ENCODE measurements at regions not wholly inside any gene's neighbourhood (a gene's known extent, or its start where the extent isn't known, plus 50 kb on each side); places are given as distances from the start of the nearest gene placed in this dataset.

DNA sequence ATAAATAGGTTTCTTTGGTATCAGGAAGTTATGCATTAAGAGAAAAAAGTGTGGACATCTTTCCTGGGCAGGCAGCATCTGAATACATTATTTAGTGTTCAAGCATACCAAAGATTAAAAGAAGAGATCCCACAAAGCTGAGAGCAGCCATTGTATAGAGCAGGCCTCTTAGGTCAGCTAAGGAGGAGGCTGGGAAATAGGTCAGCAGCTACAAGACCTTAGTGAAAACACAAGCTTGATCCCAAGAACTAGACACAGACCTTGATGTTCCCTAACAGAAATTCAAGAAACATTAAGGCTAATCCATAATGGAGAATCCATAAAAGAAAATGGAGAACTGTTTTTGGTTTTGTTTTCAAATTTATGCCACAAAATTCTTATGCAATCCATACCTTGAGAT is 135.3 kb upstream of the DPT start:
- no peak for DNase-seq
- no peaks in the 10 kb centered on the region for H3K36me3 Mint-ChIP-seq (ENCODE audit: low read depth)
- ChIA-PET POLR2A (no interaction called here), CTCF (no interaction called here)
- H3K9me3 Mint-ChIP-seq = peaks cover 3% of the 10 kb centered on the region
- no peak overlapping the region for H3K4me3 Mint-ChIP-seq
- H3K27ac Mint-ChIP-seq = no peak overlapping the region
- peaks cover 3% of the 10 kb centered on the region for H3K4me1 Mint-ChIP-seq
- no peaks in the 10 kb centered on the region for H3K27me3 Mint-ChIP-seq

DNA sequence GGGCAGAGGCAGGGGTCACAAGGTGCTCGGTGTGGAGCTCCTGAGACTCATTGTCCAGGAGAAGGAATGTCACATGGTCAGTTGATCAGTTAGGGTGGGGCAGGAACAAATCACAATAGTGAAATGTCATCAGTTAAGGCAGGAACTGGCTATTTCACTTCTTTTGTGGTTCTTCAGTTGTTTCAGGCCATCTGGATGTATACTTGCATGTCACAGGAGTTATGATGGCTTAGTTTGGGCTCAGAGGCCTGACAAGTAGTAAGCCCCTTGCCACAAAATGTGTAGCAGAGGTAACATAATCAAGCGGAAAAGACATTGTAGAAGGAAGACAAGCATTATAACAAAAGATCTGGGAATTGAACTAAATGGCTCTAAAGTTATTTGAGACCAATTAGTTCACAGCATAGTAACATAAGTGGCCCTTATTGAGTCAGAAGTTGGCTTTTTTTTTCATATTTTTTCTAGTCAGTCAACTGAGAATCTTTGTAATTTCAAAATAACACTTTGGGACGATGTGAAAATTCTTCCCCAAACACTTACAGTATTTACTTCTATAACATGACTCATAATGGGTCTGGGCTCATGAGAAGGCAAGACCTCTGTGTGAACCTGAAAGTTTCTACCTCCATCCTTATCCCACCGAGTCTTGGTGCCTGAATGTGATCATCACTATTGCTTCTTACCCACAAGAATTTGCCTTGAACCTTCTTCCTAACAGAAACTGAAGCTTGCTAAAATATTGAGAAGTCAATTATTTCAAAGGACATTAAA is 137.0 kb upstream of the DPT start:
- no peak overlapping the region for H3K4me3 Mint-ChIP-seq
- H3K9me3 Mint-ChIP-seq = no peaks in the 10 kb centered on the region
- H3K4me1 Mint-ChIP-seq = peaks cover 3% of the 10 kb centered on the region
- H3K27ac Mint-ChIP-seq = no peak overlapping the region
- CTCF ChIA-PET = no interaction called here
- POLR2A ChIA-PET = no interaction called here
- no peaks in the 10 kb centered on the region for H3K36me3 Mint-ChIP-seq (ENCODE audit: low read depth)
- no peaks in the 10 kb centered on the region for H3K27me3 Mint-ChIP-seq
- no peak for DNase-seq

DNA sequence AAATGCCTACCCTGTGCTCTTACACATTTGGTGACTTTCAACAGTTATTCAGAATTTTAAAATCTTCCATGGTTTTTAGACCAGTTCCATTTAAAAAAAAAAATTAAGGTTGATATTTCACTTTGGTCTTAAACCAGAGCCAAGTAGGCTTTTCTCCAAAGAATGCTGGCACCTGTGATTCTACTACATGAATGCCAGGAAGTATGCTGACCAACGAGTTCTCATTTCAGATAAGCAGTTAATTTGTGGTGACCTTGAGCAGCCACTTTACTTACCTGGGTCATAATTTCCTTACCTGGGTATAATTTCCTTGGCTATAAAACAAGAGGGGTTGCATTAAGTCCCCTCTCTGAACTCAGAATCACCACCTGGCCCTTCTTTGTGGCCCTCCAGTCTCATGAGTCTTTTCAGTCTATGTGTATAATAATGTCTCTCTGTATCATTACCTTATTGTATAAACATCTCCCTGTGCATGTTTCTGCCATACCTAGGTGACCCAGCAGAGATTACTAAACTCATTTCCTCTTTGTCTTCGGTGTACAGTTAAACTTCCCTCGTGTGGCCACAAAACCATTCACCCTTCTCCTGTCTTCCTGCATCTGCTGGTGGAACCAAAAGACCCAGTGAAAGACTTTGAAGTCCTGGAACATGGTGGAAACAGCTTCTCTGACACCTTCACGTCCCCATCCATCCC is 139.1 kb upstream of the DPT start:
- Mint-ChIP-seq H3K27me3 (no peaks in the 10 kb centered on the region), H3K4me3 (no peak overlapping the region), H3K4me1 (peaks cover 3% of the 10 kb centered on the region), H3K36me3 (ENCODE audit: low read depth) (no peaks in the 10 kb centered on the region), H3K27ac (no peak overlapping the region), H3K9me3 (no peaks in the 10 kb centered on the region)
- POLR2A ChIA-PET = no interaction called here
- CTCF ChIA-PET = no interaction called here
- no peak for DNase-seq

DNA sequence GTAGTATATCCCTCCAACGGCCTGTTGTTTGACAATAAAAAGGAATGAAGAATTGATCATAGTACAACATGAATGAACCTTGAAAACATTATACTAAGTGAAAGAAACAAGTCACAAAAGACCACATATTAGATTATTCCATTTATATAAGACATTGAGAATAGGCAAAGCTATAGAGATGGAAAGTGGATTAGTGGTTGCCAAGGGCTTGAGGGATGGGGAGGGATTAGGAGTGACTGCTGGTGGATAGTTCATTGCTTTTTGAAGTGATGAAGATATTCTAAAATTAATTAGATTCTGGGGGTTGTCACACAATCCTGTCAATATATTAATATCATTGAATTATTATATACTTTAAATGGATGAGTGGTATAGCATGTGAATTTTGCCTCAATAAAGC is 142.5 kb upstream of the DPT start:
- no peak for DNase-seq
- no peaks in the 10 kb centered on the region for H3K27me3 Mint-ChIP-seq
- ChIA-PET CTCF (no interaction called here), POLR2A (no interaction called here)
- H3K36me3 Mint-ChIP-seq (ENCODE audit: low read depth) = no peaks in the 10 kb centered on the region
- peaks cover 3% of the 10 kb centered on the region for H3K4me1 Mint-ChIP-seq
- no peaks in the 10 kb centered on the region for H3K9me3 Mint-ChIP-seq
- H3K27ac Mint-ChIP-seq = no peak overlapping the region
- H3K4me3 Mint-ChIP-seq = no peak overlapping the region

DNA sequence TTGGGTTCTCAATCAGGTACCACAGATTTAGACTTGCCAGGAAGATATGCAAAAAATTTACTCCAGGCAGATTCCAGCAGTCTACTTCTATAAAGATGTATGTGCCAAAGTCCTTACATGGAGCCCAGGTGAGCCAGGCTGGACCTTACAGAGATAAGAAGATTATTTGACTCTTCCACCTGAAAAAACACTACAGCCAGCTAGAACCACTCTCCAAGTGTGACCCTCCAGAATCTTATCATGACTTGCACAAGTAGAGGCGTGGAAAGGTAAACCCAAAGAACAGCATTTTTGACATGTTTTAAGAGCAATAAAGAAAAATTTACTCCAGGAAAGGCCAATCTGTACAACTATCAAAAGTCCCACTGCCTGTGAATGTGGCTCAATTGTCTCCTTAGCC is 146.8 kb upstream of the DPT start:
- Mint-ChIP-seq H3K27me3 (no peaks in the 10 kb centered on the region), H3K9me3 (no peaks in the 10 kb centered on the region), H3K4me3 (no peak overlapping the region), H3K27ac (no peak overlapping the region), H3K36me3 (ENCODE audit: low read depth) (no peaks in the 10 kb centered on the region), H3K4me1 (no peaks in the 10 kb centered on the region)
- ChIA-PET POLR2A (no interaction called here), CTCF (no interaction called here)
- no peak for DNase-seq

DNA sequence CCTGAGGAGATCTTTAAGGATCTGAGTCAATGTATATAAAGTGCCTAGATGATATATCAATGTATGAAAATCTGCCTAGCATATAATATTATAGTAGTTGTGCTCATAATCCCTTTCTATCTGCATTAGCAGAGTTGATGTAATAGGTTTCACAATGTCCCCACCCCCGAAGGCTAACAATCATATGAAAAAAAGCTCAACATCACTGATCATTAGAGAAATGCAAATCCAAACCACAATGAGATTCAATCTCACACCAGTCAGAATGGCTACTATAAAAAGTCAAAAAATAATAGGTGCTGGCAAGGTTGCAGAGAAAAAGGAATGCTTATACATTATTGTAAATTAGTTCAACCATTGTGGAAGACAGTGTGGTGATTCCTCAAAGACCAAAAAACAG is 147.8 kb upstream of the DPT start:
- no peaks in the 10 kb centered on the region for H3K36me3 Mint-ChIP-seq (ENCODE audit: low read depth)
- no peaks in the 10 kb centered on the region for H3K27me3 Mint-ChIP-seq
- no peaks in the 10 kb centered on the region for H3K4me1 Mint-ChIP-seq
- DNase-seq = no peak
- no peak overlapping the region for H3K4me3 Mint-ChIP-seq
- CTCF ChIA-PET = no interaction called here
- H3K27ac Mint-ChIP-seq = no peak overlapping the region
- POLR2A ChIA-PET = no interaction called here
- no peaks in the 10 kb centered on the region for H3K9me3 Mint-ChIP-seq

DNA sequence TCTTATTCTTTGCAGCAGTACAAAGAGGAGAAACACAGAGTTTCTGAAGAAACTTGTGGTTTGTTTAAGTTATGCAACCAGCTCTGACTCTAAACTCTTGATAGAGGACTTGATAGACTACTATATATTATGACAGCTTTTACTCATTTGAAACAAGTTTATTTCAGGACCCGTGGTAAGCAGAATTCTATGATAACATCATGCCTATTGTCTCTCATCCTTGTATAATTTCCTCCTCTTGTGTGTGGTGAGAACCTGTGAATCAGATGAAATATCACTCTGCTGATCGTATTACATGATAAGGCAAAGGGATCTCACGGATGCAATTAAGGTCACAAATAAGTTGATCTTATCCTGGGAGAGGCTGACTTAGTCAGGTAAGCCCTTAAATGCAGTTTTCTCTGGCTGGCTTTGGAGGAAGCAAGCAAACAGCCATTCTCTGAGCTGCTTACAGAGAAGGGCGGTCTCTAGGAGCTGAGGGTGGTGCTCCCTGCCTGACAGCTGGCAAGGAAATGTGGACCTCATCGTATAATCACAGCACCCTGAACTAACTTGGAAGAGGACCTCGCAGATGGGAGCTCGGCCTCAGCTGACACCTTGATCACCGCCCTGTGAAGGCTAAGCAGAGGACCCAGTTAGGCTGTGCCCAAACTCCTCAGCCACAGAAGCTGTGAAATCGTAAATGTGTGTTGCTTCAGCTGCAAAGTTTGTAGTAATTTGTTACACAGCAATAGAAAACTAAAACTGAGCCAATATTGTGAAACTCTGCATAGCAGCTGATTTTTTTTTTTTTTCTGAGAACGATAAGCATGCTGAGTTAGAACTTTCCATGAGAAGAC is 151.1 kb upstream of the DPT start:
- POLR2A ChIA-PET = no interaction called here
- no peaks in the 10 kb centered on the region for H3K27me3 Mint-ChIP-seq
- no peaks in the 10 kb centered on the region for H3K9me3 Mint-ChIP-seq
- no peak overlapping the region for H3K4me3 Mint-ChIP-seq
- CTCF ChIA-PET = no interaction called here
- H3K36me3 Mint-ChIP-seq (ENCODE audit: low read depth) = no peaks in the 10 kb centered on the region
- H3K27ac Mint-ChIP-seq = no peak overlapping the region
- no peak for DNase-seq
- H3K4me1 Mint-ChIP-seq = no peaks in the 10 kb centered on the region

DNA sequence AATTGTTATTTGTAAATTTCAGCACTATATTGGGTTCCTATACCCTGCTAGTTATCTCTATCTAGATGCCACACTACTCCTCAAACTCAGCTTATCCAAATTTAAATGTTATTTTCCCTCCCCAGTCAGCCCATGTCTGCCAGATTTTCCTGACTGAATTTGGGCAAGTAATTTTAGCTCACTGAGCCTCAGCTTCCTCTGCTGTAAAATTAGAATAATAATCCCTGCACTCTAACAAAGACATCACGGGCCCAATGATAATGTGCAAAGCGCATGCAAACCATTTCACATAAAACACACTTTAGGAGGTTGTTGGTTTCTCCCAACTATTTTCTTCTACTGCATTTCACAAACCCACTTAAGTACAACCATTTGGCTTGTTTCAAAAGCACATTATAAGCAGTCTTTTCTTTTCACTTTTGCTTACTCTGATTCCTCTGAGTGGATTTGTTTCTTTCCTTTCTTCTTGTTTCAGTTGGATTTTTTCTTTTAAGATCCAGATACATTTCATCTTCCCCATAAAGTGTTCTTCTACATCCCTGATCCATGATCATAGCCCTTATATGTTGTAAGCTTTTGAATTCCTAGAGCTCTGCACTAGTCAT is 152.8 kb upstream of the DPT start:
- CTCF ChIA-PET = no interaction called here

DNA sequence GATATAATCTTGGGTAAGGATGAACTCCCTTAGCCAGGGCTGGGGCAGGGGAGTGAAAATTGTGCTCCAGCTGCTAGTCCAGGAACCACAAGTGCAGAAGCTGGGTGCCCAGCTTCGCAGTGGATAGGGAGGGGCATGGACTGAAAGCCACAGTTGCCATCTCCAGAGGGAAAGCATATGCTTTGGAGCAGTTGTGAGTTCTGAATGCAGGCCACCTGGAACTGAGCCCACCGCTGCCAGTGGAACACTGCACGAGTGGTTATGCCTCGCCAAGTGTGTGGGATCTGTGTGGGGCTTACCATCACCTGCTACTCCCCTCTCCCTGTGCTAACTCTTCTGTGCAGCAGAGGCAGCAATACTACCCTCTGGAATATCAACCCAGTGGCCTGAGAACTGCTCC is 158.4 kb upstream of the DPT start:
- no peaks in the 10 kb centered on the region for H3K36me3 Mint-ChIP-seq (ENCODE audit: low read depth)
- no peaks in the 10 kb centered on the region for H3K4me1 Mint-ChIP-seq
- CTCF ChIA-PET = no interaction called here
- peaks cover 2% of the 10 kb centered on the region for H3K27me3 Mint-ChIP-seq
- H3K27ac Mint-ChIP-seq = no peak overlapping the region
- no peak overlapping the region for H3K4me3 Mint-ChIP-seq
- no peaks in the 10 kb centered on the region for H3K9me3 Mint-ChIP-seq
- POLR2A ChIA-PET = no interaction called here
- DNase-seq = no peak

More for the DNA sequence above, 152.8 kb upstream of the DPT start:
- H3K4me3 Mint-ChIP-seq = no peak overlapping the region
- H3K4me1 Mint-ChIP-seq = no peaks in the 10 kb centered on the region
- H3K27me3 Mint-ChIP-seq = peaks cover 2% of the 10 kb centered on the region
- DNase-seq = no peak
- POLR2A ChIA-PET = no interaction called here
- no peaks in the 10 kb centered on the region for H3K9me3 Mint-ChIP-seq
- H3K36me3 Mint-ChIP-seq (ENCODE audit: low read depth) = no peaks in the 10 kb centered on the region
- no peak overlapping the region for H3K27ac Mint-ChIP-seq

DNA sequence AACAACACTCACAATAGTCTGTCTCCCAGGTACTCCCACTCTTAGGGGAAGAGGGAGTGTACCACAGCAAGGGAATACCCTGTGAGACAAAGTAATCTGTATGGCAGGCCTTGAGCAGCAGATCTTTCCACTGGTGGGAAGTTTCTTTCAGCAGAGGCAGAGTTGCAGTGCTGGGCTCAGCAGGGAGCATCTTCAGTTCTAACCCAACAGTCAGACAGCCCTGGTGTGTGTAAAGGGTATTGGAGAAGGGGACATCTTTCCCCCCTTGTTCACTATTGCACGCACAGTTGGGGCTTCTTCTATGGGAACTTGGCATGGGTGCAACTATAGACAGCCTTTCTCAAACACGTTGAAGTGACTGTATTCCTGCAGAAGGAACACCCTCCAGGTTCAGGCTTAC is 159.4 kb upstream of the DPT start:
- H3K27me3 Mint-ChIP-seq = peaks cover 5% of the 10 kb centered on the region
- no peak overlapping the region for H3K4me3 Mint-ChIP-seq
- H3K9me3 Mint-ChIP-seq = no peaks in the 10 kb centered on the region
- POLR2A ChIA-PET = no interaction called here
- H3K27ac Mint-ChIP-seq = no peak overlapping the region
- H3K36me3 Mint-ChIP-seq (ENCODE audit: low read depth) = no peaks in the 10 kb centered on the region
- no peaks in the 10 kb centered on the region for H3K4me1 Mint-ChIP-seq
- CTCF ChIA-PET = no interaction called here
- DNase-seq = no peak

DNA sequence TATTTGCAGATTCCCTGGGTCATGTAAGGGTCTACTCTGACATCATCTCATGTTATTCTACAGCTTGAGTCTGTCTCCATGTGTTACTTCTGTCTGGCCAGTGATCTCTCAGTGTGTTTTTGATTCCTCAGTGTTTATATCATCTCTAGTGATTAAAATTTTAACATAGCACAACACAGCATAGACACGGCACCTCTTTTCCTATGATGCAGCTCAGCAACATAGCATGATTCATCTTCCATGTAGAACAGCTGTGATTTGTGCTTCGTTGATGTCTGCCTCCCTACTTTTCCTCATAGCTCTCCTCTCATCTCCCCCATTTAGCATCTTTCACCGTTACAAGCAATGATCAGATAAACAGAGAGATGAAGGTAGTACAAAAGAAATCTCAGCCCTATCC is 163.9 kb upstream of the DPT start:
- CTCF ChIA-PET = no interaction called here
- H3K4me1 Mint-ChIP-seq = no peaks in the 10 kb centered on the region

DNA sequence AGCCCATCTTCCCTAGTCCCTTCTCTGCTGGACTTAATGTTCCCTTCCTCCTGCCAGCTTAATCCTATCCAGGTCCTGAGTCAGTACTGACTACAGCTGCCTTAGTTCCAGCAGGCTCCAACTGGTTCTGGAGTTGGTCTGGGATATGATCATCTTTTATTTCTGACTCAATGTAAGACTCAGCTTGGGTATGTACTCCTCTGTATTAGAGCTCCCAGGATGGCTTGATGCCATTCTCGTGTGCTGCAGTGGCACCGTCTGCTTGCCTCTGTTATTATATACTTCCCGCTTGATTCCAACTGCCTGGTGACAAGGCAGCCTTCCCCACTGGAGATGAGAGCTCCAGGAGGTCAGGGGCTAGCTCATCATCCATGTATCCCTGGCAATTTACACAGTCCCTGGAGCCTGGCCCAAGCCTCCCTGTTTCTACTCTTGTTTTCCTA is 164.4 kb upstream of the DPT start:
- ChIA-PET CTCF (no interaction called here), POLR2A (no interaction called here)
- H3K9me3 Mint-ChIP-seq = no peaks in the 10 kb centered on the region
- no peaks in the 10 kb centered on the region for H3K4me1 Mint-ChIP-seq
- H3K4me3 Mint-ChIP-seq = no peak overlapping the region
- no peaks in the 10 kb centered on the region for H3K36me3 Mint-ChIP-seq (ENCODE audit: low read depth)
- DNase-seq = no peak
- H3K27ac Mint-ChIP-seq = no peak overlapping the region
- H3K27me3 Mint-ChIP-seq = peaks cover 27% of the 10 kb centered on the region

More for the DNA sequence above, 163.9 kb upstream of the DPT start:
- H3K36me3 Mint-ChIP-seq (ENCODE audit: low read depth) = no peaks in the 10 kb centered on the region
- no peak overlapping the region for H3K27ac Mint-ChIP-seq
- H3K4me3 Mint-ChIP-seq = no peak overlapping the region
- POLR2A ChIA-PET = no interaction called here
- DNase-seq = no peak
- H3K27me3 Mint-ChIP-seq = peaks cover 25% of the 10 kb centered on the region
- H3K9me3 Mint-ChIP-seq = no peaks in the 10 kb centered on the region

DNA sequence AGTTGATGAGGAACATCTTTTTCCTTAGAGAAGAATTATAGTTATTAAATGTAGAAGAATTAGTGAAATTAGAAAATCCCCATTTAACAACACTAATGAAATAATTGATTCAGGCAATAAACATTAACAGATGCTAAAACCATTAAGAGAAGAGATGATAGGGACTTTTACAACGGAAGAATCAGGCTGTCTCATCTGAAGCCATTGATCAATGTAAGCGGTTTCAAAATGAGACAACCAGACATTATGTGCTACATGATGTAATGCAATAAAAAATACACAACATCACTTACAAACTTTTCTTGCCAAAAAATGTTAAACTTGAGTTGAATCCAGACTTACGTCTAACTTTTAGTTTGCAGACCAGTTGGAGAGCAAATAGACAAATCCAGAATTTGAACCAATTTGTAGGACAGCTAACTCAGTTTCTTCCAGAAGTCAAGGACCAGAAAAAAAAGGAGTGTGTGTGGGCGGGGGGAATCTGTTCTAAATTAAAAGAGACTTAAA is 165.4 kb upstream of the DPT start:
- POLR2A ChIA-PET = no interaction called here

More for the DNA sequence above, 165.4 kb upstream of the DPT start:
- Mint-ChIP-seq H3K27ac (no peak overlapping the region), H3K9me3 (no peaks in the 10 kb centered on the region), H3K4me1 (no peaks in the 10 kb centered on the region), H3K36me3 (ENCODE audit: low read depth) (no peaks in the 10 kb centered on the region), H3K27me3 (peaks cover 27% of the 10 kb centered on the region), H3K4me3 (no peak overlapping the region)
- CTCF ChIA-PET = no interaction called here
- DNase-seq = no peak
